ENCODE measurements at regions not wholly inside any gene's neighbourhood (a gene's known extent, or its start where the extent isn't known, plus 50 kb on each side); places are given as distances from the start of the nearest gene placed in this dataset.
"Not testable (repeated sequence)": the region's sequence is repeated elsewhere in the genome, so short reads cannot be mapped to it uniquely, and the experiment has no call there.

- no peak for DNase-seq
Measured at GRCh38 chr2:147170932-147171331, 673.9 kb upstream of the ACVR2A start.

DNA sequence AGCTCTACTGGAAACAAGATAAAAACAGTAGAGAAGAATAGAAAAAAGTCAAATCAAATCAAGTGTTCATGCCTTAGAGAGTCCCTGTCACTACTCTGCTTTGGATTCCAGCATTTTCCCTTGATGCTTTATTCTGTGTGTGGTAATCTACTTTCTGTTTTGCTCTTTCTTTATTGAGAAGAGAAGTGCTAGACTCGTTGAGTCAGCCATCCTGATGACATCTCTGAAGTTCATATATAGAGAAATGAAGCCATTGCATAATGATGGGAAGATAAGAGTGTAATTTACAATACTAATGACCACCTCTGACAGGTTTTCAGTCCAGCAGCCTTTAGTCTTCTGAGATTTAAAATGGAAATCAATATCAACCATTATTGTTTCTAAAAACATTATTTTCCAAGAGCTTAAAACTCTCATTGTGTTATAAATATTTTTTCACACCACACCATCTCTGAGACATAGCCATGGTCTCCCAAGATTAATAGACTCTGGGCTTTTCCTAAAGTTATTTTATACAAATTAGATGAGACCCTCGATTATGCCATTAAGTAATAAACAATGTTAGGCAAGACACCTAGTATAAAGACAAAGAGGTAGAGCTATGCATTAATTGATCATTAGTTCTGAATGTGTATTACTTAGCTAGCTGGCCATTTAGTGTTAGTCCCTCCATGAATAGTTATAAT, 679.0 kb upstream of the ACVR2A start:
- no peak for DNase-seq

DNA sequence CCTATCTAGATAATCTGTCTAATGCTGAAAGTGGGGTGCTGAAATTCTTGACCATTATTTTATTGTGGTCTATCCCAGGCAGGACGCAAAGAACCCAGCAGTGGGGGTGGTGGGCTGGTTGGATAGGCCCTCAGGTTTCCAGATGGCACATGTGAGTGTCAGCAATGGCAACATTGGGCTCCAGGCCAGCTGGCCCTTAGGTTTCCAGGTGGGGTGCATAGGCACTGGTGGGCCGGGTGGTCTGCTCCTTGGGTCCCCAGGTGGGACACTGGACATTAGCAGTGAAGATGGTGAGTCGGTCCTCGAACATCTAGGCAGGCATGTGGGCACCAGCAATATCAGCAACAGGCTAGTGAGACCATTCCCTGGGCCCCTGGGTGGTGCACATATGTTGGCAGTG, 680.3 kb upstream of the ACVR2A start:
- DNase-seq: no peak

DNA sequence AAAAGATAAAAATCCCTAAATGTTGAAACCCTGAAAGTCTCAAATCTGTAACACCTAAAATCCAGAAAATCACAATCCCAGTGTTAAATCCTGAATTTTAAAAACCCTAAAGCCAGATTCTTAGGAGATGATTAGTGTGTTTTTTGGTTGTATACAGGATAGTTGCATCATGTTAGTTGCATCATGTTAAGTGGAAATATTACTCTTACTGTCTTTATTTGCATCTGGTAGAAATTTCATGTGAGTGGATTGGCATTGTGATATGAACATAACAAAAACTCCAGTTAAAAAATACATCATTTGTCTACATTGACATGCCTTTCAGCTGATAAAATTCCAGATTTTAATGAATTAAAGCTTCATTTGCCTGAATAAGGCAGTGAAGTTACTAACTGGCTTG, 683.1 kb upstream of the ACVR2A start:
- no peak for DNase-seq

GRCh38 chr2:147156970-147157369, 687.9 kb upstream of the ACVR2A start:
- no peak for DNase-seq

DNA sequence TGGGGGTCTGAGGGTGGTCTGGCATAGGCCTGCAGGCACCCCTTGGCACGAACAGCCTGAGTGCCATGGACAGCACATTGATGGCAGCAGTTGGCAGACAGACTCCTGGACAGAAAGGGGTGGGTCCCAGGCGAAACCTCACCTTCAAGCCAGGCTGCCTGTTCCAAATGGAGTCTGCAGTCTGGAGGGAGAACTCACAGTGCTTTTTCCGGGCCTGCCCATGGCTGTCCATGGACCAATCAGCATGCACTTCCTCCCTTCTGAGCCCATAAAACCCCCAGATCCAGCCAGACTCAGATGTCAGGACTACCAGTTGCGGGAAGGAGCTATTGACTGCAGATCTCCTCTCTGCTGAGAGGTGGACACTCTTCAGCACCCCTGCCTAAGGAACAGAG, 694.6 kb upstream of the ACVR2A start:
- DNase-seq: no peak

DNA sequence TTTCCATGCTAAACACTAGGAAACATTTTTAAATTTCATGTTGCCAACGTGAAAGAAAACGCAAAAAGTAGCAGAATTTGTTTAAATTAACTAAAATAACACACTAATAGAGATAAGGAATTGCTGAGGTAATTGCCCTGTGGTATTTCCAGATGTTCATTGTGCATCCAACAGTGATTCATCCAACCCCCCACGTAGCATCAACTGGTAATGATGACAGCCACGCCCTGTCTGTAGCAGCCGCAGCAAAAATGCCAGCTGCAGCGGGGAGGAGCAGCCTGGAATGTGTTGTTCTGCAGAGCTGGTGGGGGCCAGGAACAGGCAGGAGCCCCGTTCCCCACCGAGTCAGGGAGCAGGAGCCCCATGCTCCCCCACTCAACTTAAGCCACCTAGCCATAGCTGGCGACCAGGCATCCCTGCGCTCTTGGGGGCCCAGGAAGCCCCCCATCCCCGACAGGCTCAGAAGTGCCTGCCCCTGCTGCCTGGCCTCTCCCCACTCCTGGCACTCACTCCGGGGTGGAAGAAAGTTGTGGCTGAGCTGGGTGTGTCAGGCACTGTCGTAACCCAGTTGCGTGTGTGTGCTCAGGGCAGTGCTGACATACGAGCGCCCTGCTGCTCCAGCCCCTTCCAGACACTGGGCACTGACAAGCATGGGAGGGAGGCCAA, 695.1 kb upstream of the ACVR2A start:
- no peak for DNase-seq

GRCh38 chr2:147147802-147148201, 697.0 kb upstream of the ACVR2A start:
- no peak for DNase-seq

DNA sequence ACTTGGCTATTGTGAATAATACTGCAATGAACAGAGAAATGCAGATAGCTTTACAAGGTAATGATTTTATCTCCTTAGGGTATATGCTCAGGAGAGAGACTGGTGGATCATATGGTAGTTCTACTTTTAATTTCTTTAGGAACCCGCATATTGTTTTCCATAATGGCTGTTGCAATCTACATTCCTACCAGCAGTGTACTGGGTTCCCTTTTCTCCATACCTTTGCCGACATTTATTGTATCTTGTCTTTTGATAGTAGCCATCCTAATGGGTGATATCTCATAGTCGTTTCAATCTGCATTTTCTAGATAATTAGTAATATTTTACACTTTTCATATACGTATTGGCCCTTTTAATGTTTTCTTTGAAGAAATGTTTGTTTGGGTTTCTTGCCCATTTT, 702.9 kb upstream of the ACVR2A start:
- DNase-seq: no peak

DNA sequence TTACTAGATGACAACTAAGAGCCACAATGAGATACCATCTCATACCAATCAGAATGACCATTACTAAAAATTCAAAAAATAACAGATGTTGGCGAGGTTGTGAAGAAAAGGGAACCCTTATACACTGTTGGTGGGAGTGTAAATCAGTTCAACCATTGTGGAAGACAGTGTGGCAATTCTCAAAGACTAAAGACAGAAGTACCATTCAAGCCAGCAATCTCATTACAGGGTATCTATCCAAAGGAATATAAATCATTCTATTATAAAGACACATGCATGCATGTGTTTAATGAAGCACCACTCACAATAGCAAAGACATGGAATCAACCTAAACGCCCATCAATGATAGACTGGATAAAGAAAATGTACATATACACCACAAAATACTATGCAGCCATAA, 705.1 kb upstream of the ACVR2A start:
- not testable (repeated sequence) for DNase-seq

- DNase-seq: no peak
Measured at GRCh38 chr2:147137711-147138110, 707.1 kb upstream of the ACVR2A start.

DNA sequence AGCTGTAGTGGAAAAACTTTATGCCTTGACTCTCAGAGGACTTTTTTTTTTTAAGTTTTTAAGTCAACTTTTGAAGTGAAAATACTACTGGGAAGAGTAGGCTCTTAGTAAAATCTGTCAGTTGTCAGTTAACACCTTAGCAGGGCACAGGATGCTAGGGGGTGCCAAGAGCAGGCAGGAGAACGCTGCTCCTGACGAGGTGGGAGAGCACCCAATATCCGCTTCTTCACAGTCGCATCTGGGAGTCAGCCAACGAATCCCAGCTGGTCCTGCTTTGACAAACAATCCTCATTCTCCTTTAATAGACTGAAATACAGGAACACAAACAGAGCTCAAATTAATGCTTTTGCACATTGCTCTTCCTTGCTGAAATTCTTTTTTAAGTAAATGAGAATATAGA, 709.5 kb upstream of the ACVR2A start:
- no peak for DNase-seq

DNA sequence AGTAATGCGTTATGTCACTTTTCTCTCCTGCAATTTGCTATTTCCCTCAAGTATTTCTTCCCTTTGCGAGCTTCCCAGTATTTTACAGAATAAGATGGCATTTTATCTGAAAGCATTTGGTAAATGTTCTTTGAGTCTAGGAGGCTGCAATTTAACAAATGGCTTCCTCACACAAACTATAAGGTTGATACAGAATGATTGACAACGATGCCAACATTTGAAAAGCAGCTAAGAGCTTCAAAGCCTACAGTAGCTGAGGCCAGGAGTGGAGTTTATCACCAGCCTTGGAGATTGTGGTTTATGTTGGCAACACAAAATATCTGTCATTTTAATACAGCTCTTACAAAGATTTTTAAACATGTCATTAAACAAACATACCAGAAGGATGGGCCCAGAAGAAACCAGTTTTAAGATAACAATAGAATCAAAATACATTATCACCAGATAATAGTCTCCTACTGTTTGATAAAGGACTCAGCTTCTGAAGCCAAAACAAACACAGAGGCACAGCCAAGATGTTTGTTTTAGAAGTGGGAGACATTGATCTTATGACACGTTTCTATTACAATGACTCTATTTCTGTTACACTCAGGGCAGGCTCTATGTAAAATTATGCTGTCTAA, 711.4 kb upstream of the ACVR2A start:
- DNase-seq: no peak

DNA sequence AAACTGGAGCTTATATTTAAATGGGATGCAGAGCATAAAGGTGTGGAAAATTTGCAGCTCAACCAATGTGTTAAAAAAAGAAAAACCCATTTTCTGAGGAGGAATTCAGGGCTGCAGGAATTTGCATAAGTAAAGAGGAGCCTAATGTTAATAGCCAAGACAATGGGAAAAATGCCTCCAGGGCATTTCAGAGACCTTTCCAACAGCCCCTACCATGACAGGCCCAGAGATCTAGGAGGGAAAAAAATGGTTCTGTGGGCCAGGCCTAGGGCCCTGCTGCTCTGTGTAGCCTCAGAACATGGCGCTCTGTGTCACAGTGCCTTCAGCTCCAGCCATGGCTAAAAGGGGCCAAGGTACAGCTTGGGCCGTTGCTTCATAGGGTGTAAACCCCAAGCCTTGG, 719.7 kb upstream of the ACVR2A start:
- DNase-seq: no peak

DNA sequence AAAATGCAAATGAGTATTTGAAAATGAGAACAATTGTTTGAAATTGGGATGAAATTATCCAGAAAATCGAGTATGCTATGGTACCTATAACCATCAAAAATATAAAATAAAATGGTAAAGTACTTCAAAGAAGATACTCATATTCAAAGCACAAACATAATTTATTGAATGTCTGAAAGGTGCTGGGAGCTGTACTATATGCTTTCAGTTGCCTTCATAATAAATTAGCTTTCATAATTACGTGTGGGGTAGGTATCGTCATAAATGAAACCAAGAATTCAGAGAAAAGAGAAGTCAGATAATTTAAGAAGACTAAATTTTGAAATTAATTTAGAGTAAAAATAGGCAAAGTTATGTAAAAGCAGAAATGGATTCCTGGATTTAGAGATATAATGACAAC, 721.9 kb upstream of the ACVR2A start:
- DNase-seq: no peak

DNA sequence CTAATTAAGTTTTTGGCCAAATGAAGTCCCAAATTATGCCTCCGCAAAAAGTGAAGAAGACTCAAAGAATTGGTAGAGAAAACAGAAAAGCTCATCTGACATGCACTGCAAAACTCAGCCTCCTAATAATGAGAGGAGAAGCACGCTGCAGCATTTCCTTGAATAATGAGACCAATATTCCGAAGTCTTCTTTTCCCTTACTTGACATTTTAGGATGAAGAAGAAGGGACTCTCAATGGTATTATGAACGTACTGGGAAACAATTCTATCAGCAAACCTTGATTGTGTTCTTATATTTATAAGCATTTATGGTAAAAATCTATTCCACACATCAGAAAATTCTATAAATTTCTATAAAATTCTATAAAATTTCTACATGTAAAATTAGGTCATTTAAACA, 733.9 kb upstream of the ACVR2A start:
- no peak for DNase-seq

GRCh38 chr2:147110317-147110716, 734.5 kb upstream of the ACVR2A start:
- DNase-seq: no peak

- DNase-seq: no peak
Measured at GRCh38 chr2:147109291-147109690, 735.5 kb upstream of the ACVR2A start.

GRCh38 chr2:147108548-147108947, 736.3 kb upstream of the ACVR2A start:
- DNase-seq: no peak

DNA sequence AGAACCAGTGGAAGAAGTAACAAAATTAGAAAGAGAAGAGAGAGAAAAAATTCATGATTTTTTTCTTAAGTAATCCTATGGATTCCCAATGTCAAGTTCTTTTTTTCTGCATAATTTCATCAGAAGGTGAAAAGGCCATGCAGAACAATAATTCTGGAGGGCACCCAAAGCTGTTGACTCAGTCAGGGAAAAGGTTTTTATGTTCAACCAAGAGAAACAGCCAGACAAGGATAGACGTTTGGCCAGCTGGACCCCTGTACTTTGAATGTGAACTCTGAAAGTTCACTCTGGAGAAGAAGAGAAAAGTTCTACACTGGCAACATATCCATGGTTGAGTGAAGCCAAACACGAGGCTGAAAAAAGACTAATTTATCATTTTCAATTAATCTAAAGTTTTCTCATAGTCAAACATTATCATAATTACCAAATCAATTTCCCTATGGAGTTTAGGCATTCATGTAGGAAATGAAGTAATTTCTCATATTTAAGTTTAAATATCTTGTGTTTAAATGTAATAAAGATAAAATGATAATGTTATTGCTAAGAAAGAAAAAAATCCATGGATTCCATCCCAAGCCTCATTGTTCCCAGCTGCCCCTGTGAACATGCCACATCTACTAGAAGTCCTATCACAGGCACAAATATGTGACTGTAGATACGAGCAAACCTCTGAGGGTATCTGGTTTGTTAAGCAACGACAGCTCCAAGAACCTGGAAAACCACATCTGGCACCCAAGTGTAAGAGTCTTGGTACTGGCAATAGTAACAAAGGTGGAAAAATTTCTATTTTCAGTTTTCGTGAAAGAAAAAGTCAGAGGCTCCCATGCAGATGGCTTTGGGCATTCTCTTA, 742.7 kb upstream of the ACVR2A start:
- DNase-seq: no peak

DNA sequence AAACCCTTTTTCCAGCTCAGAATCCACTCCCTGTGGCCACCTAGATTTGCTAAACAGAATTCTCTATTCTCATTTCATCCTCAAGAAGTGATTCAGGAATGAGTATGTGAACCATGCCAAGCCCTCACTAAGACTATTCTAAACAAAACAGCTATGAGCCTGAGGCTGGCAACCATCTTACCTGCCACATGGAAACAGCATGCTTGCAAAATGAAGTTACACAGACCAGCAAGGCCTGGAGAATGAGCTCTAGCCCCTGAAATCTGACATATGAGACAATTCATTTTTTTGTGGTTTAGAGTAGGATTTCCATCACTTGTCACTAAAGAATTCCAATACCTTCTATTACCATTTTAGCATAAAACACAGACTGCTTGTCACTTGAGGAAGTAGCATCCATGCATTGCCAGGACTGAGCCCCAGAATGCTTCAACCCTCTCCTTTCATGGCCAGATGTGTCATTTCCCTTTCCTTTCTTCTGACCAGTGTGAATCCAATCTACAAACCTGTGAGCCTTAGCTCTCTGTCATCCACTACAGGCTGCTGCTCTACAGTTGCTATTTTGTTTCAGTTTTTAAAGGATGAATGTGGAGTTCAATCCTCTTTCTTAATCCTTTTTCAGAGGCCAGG, 744.3 kb upstream of the ACVR2A start:
- DNase-seq: no peak

DNA sequence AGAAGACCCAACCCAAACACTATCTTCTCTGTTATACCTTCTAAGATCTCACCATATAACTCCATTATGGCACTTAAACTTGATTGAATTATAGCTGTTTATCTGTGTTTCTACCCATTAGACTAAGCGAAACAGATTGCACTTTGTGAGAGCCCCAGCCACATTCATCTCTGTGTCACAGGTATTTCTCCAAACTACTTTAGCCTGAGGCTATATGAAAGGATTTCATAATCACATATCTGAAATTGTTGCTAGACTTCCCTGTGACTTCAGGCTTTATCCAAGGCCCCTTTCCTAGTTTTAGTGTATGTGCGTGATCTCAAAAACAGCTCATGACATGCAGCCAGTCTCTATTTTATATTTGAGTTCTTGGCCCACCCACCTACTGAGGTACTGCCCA, 745.0 kb upstream of the ACVR2A start:
- no peak for DNase-seq

GRCh38 chr2:147098940-147099339, 745.9 kb upstream of the ACVR2A start:
- DNase-seq: no peak

All from GOT3 (cell line).